NOMO-1 treated with dmso at 0.1 percent for 144 hours (cell line): ENCODE measurements at regions not wholly inside any gene's neighbourhood (a gene's known extent, or its start where the extent isn't known, plus 50 kb on each side); places are given as distances from the start of the nearest gene placed in this dataset.

ENCODE experiments used
- DNase-seq: peaks from one replicate; lab custom pipeline; 2025; ENCODE audit not compliant: unreplicated experiment; lab: John Stamatoyannopoulos, UW

- DNase-seq = no peak
Measured at GRCh38 chr1:55322842-55323241, 107.7 kb upstream of the USP24 start.

GRCh38 chr1:55321942-55322341 is 106.8 kb upstream of the USP24 start:
- no peak for DNase-seq

DNA sequence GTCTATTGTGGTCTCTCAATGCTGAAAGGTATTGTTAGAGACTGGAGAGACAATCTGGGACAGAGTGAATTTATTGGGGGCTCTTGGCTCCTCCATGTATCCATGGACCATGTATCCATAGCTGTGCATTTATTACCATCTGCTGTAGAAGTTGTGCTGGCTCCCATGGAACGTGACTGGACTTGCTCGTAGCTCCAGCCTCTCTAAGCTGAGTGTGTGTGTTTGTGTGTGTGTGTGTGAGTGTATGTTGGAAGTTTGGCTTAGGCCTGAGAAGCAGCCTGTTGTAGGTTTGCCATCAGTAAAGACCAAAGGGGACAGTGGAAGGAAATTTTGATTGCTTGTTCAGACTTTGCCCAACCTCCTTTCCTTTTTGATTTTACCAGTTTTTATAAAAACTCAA is 105.7 kb upstream of the USP24 start:
- DNase-seq = no peak

- DNase-seq = peak; percentile 6
Measured at GRCh38 chr1:55318116-55318817, 103.1 kb upstream of the USP24 start.

DNA sequence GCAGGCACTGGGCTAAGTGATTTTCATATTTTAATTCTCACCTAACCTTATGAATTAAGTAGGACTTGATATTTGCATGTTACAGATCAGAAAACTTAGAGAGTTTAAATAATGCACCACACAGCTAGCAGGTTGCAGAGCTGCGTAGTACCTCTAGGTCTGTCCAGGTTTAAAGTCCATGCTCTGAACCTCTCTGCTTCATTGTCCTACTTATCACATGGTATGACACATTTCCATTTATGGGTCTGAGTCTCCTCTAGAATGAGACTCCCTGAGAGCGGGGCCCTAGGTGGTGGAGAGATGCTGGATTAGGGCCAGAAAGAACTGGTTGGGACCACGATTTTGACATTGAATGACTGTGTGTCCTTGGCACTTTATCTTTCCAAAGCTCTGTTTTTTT is 102.5 kb upstream of the USP24 start:
- no peak for DNase-seq

- DNase-seq = no peak
Measured at GRCh38 chr1:55316947-55317662, 101.9 kb upstream of the USP24 start.

GRCh38 chr1:55316502-55316901 is 101.3 kb upstream of the USP24 start:
- DNase-seq = no peak

DNA sequence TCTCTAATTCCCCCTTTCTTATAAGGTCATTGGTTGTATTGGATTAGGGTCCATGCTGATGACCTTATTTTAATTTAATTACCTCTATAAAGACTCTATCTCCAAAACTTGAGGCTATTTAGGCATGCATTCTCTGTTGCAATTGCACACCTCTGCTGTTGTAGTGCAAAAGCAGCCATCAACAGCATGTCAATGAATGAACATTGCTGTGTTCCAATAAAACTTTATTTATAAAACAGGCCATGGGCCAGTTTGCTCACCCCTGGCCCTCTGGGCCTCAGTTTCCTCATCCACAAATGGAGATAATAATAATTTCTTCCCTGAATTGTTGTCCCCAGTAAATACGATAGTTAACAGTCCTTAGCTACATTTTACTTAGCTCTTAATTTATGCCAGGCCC is 100.4 kb upstream of the USP24 start:
- DNase-seq = no peak

GRCh38 chr1:55314740-55315139 is 99.6 kb upstream of the USP24 start:
- no peak for DNase-seq

- no peak for DNase-seq
Measured at GRCh38 chr1:55313903-55314302, 98.7 kb upstream of the USP24 start.

DNA sequence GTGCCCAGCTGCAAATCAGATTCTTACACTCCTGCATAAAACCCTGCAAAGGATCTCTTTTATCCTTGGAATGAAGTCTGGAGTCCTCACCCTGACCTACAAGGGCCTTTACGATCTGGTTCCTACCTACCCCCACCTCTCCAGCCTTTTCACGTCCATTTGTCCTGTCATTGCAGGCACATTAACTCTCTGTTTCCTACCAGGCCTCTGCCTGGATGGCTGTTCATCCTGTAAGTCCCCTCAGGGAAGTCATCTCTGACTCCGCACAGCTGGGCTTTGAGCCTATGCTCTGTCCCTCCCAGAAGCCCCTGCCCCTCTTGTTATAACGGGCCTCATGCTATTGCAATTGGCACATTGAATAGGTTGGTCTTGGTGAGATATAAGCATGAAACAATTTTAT is 96.8 kb upstream of the USP24 start:
- no peak for DNase-seq

DNA sequence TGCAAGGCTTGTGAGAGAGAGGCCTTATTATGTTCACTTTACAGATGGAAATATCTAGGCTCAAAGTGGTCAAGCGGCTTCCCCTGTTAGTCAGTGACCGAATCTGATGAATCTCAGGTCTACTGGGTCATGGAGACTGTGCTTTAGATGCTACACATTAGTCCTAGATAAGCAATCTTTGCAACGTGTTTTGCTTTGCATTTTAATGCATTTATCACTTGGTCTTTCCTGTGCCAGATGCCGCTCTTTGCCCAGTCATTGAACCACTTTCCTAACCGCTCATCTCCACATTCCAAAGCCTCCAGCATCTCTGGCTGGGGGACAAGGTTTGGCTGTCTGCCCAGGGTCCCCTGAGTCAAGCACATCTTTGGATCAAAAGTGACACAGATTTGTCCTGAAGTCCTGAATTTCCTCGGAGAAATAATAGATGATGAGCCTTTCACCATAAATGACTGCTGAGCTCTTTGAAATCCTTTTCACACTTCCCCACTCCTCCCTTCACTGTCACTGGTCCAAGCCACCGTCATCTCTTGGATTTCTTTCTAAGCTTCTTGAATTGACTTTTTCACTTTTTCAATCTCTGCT is 96.0 kb upstream of the USP24 start:
- no peak for DNase-seq

- no peak for DNase-seq
Measured at GRCh38 chr1:55310505-55310971, 95.4 kb upstream of the USP24 start.

GRCh38 chr1:55309786-55310504 is 94.8 kb upstream of the USP24 start:
- DNase-seq = no peak

DNA sequence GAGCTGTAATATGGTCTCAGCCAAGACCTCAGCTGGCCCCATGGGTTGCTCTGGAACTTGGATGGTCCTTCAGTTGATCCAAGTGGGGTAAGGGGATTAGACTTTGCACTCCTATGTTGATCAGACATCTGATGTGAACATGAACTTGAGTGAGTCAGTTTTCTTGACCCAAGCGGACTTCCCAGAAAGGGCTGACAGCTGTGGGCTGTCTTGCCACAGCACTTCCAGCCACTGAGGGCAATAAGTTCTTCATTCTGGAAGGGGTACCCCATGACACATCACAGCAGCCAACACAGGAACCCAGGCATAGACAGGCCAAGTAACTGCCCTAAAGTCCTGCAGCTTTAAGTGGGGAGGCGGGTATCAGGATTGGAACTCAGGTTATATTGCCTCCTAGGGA is 93.9 kb upstream of the USP24 start:
- DNase-seq = no peak

DNA sequence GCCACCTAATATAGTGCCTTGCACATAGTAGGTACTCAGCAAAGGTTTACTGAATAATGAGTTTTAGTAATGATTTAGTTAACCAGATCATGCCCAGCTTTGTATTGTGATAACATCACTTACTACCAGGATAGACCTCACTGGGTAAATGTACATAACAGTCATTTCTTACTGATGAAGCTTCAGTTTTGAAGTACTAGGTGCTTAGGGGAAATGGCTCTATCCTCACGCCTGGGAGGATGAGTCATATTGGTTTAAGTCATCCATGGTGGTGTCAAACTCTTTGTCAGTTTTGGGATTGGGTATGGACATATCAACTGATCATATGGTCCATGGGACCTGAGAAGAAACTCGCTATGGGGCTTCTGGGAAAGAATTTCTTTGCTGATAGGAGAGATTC is 90.6 kb upstream of the USP24 start:
- no peak for DNase-seq

- no peak for DNase-seq
Measured at GRCh38 chr1:55304229-55304740, 89.1 kb upstream of the USP24 start.

DNA sequence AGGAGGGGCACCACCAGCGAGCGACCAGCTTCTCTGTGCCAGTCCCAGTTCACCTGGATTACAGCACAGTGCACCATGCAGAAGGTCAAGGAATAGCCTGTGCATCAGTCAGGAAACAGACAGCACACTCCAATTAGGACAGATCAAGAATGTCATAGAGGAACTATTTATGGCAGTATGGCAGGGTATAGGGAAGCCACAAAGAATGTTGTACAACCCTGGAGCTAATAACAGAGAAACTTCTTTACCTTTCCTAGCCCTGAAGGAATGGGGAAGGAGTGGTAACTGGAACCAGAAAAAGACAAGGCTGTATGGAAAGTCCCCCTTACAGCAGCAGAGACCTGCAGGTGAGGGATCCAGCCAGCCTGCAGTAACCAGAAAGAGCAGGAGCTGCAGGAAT is 87.8 kb upstream of the USP24 start:
- DNase-seq = no peak

DNA sequence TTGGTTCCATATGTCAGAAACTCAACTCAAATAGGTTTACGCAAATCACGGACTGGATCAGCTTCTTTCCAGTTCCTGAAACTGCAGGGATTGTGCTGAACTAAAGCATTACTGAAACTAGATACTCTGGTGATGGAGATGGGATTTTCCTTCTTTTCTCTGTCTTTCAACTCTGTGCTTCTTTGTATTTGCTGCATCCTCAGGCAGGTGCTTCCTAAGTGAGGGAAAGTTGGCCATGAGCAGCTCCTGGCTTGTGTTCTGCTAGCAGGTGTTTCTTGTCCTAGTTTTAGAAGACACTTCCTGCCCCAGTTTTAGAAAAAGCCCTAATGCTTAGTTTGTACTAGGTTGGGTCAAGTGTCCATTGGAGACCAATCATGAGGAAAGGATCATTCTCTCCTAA is 86.7 kb upstream of the USP24 start:
- DNase-seq = no peak

- DNase-seq = no peak
Measured at GRCh38 chr1:55300975-55301374, 85.8 kb upstream of the USP24 start.

GRCh38 chr1:55298167-55298894 is 83.2 kb upstream of the USP24 start:
- no peak for DNase-seq
